ENCODE measurements at regions not wholly inside any gene's neighbourhood (a gene's known extent, or its start where the extent isn't known, plus 50 kb on each side); places are given as distances from the start of the nearest gene placed in this dataset.

GRCh38 chr9:78860801-78861475, 564.0 kb downstream of the PSAT1 start:
- FAIRE-seq = no peak
- no peak overlapping the region for H3K4me2 ChIP-seq
- peaks cover 12% of the 10 kb centered on the region for H3K4me1 ChIP-seq
- 0 out of 2 replicates have a peak, but pooled peaks have one; percentile 13 for TF ChIP-seq MAX (IDR thresholded peaks at IDR 0.05)
- no peak for TF ChIP-seq JUNB (IDR thresholded peaks at IDR 0.05)
- TF ChIP-seq HOXB13 (CRISPR knock-in tag; IDR thresholded peaks at IDR 0.05; ENCODE audit: low read depth) = no peak
- TF ChIP-seq, protein P1, sequence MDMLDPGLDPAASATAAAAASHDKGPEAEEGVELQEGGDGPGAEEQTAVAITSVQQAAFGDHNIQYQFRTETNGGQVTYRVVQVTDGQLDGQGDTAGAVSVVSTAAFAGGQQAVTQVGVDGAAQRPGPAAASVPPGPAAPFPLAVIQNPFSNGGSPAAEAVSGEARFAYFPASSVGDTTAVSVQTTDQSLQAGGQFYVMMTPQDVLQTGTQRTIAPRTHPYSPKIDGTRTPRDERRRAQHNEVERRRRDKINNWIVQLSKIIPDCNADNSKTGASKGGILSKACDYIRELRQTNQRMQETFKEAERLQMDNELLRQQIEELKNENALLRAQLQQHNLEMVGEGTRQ (IDR thresholded peaks at IDR 0.05) = no peak
- no peak for TF ChIP-seq ZFP36 (IDR thresholded peaks at IDR 0.05; ENCODE audit: borderline replicate concordance, partially characterized antibody)
- ATAC-seq = no peak
- ChIA-PET CTCF (no interaction called here), POLR2A (no interaction called here)
- DNase-seq (ENCODE audit: low read depth in 1 of 2, low spot score in 1 of 2) = no peak
- no peak overlapping the region for H3K4me3 ChIP-seq
- peaks cover 15% of the 10 kb centered on the region; the same call in 2 of the 3 replicates for H3K9me3 ChIP-seq
- peak overlapping the region in 1 of 2 experiments; percentile 76; a peak in 3 of 6 replicates for H3K27ac ChIP-seq

- ChIA-PET POLR2A (no interaction called here), CTCF (no interaction called here)
- Histone ChIP-seq H3K4me2 (no peak overlapping the region), H3K9me3 (peaks cover 22% of the 10 kb centered on the region; the same call in 2 of the 3 replicates), H3K27ac (peak overlapping the region; percentile 22 to 81; a peak in 5 of 6 replicates), H3K4me3 (no peak overlapping the region), H3K4me1 (peaks cover 27% of the 10 kb centered on the region)
- DNase-seq (ENCODE audit: low read depth in 1 of 2, low spot score in 1 of 2) = no peak
- TF ChIP-seq RFX5 (IDR thresholded peaks at IDR 0.05) = no peak
- no peak for TF ChIP-seq EHMT2 (IDR thresholded peaks at IDR 0.05; ENCODE audit: low read depth)
- no peak for TF ChIP-seq TFCP2L1 (CRISPR knock-in tag; IDR thresholded peaks at IDR 0.05)
- no peak for TF ChIP-seq CHD2 (IDR thresholded peaks at IDR 0.05; ENCODE audit: low read length, partially characterized antibody)
- TF ChIP-seq NFE2L2 (conservative IDR thresholded peaks at IDR 0.05; ENCODE audit: low read length) = no peak
- TF ChIP-seq CHD4 (IDR thresholded peaks at IDR 0.05; ENCODE audit: borderline replicate concordance) = no peak
- no peak for FAIRE-seq
- 95% methylated on average over 4 of the region's 4 CpGs for WGBS (ENCODE audit: missing lambda C conversion rate)
- ATAC-seq = no peak
Measured at GRCh38 chr9:78863531-78863930, 566.6 kb downstream of the PSAT1 start.

DNA sequence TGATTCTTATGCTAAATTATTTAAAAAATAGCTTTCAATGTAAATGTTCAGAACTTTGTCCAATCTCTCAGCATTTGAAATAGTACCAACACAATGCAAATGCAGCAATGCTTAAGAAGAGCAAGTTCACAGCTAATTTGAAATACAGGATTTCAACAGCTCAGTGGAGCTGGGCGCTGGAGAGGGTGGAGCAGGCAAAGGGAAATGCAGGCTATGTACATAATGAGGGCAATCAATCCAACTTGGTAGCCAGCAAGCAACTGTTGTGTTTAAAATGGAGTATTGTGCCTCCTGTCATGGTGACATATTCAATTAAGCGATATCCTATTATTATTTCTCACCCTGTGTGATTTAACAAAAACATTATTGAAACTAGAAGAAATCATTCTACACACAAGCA, 568.8 kb downstream of the PSAT1 start:
- FAIRE-seq = peak; percentile 39
- TF ChIP-seq ZFP36 (IDR thresholded peaks at IDR 0.05; ENCODE audit: borderline replicate concordance, partially characterized antibody) (no peak), JUNB (IDR thresholded peaks at IDR 0.05) (no peak), EHMT2 (IDR thresholded peaks at IDR 0.05; ENCODE audit: low read depth) (no peak), CTCF (IDR thresholded peaks at IDR 0.05) (no peak), MAFK (IDR thresholded peaks at IDR 0.05; ENCODE audit: partially characterized antibody) (no peak), HOXB5 (CRISPR knock-in tag; IDR thresholded peaks at IDR 0.05) (0 out of 2 replicates have a peak, but pooled peaks have one; percentile 30), CHD4 (IDR thresholded peaks at IDR 0.05; ENCODE audit: borderline replicate concordance) (no peak), HOXB13 (CRISPR knock-in tag; IDR thresholded peaks at IDR 0.05; ENCODE audit: low read depth) (peak; percentile 80; the same call in 1 of the 2 replicates), MAZ (IDR thresholded peaks at IDR 0.05; ENCODE audit: borderline replicate concordance, low read depth, low read length) (no peak), RNF2 (IDR thresholded peaks at IDR 0.05; ENCODE audit: borderline replicate concordance, low read depth) (no peak), NFE2L2 (conservative IDR thresholded peaks at IDR 0.05; ENCODE audit: low read length) (no peak), RARB (CRISPR knock-in tag; IDR thresholded peaks at IDR 0.05) (0 out of 2 replicates have a peak, but pooled peaks have one; percentile 37), HDAC2 (IDR thresholded peaks at IDR 0.05) (no peak), CEBPB (IDR thresholded peaks at IDR 0.05) (no peak), RCOR1 (IDR thresholded peaks at IDR 0.05; ENCODE audit: low read depth, low read length) (no peak), HES2 (IDR thresholded peaks at IDR 0.05) (no peak), GATA3 (IDR thresholded peaks at IDR 0.05; ENCODE audit: borderline replicate concordance) (no peak), ZSCAN20 (CRISPR knock-in tag; IDR thresholded peaks at IDR 0.05) (no peak)
- TF ChIP-seq, protein P2, sequence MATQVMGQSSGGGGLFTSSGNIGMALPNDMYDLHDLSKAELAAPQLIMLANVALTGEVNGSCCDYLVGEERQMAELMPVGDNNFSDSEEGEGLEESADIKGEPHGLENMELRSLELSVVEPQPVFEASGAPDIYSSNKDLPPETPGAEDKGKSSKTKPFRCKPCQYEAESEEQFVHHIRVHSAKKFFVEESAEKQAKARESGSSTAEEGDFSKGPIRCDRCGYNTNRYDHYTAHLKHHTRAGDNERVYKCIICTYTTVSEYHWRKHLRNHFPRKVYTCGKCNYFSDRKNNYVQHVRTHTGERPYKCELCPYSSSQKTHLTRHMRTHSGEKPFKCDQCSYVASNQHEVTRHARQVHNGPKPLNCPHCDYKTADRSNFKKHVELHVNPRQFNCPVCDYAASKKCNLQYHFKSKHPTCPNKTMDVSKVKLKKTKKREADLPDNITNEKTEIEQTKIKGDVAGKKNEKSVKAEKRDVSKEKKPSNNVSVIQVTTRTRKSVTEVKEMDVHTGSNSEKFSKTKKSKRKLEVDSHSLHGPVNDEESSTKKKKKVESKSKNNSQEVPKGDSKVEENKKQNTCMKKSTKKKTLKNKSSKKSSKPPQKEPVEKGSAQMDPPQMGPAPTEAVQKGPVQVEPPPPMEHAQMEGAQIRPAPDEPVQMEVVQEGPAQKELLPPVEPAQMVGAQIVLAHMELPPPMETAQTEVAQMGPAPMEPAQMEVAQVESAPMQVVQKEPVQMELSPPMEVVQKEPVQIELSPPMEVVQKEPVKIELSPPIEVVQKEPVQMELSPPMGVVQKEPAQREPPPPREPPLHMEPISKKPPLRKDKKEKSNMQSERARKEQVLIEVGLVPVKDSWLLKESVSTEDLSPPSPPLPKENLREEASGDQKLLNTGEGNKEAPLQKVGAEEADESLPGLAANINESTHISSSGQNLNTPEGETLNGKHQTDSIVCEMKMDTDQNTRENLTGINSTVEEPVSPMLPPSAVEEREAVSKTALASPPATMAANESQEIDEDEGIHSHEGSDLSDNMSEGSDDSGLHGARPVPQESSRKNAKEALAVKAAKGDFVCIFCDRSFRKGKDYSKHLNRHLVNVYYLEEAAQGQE (IDR thresholded peaks at IDR 0.05) = no peak
- TF ChIP-seq, protein P3, sequence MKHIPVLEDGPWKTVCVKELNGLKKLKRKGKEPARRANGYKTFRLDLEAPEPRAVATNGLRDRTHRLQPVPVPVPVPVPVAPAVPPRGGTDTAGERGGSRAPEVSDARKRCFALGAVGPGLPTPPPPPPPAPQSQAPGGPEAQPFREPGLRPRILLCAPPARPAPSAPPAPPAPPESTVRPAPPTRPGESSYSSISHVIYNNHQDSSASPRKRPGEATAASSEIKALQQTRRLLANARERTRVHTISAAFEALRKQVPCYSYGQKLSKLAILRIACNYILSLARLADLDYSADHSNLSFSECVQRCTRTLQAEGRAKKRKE (CRISPR knock-in tag; IDR thresholded peaks at IDR 0.05; ENCODE audit: low read depth) = 0 out of 2 replicates have a peak, but pooled peaks have one; percentile 31
- ATAC-seq = peak in 1 of 2 experiments; percentile 30; a peak in 3 of 6 replicates
- CTCF ChIA-PET = interaction anchor here (0.7 to 0.9 kb wide), 2 partner anchors 18 to 190 kb away, joined by 3 read pairs; no protein-coding TSS in a partner anchor
- peak overlapping the region; percentile 90 to 93 for H3K27ac ChIP-seq
- POLR2A ChIA-PET = interaction anchor here (1.2 to 2.8 kb wide), 2 partner anchors 157 to 706 kb away, joined by 4 to 14 read pairs; partner anchors contain the start of gene TLE4
- peaks cover 27% of the 10 kb centered on the region for H3K4me1 ChIP-seq
- H3K9me3 ChIP-seq = peaks cover 41% of the 10 kb centered on the region
- DNase-seq (ENCODE audit: low read depth in 1 of 2, low spot score in 1 of 2) = peak in 1 of 2 experiments; percentile 65
- H3K4me3 ChIP-seq = no peak overlapping the region
- 27% methylated on average over 2 of the region's 2 CpGs for WGBS (ENCODE audit: missing lambda C conversion rate)
- peak overlapping the region; percentile 65 for H3K4me2 ChIP-seq
